ENCODE measurements at regions not wholly inside any gene's neighbourhood (a gene's known extent, or its start where the extent isn't known, plus 50 kb on each side); places are given as distances from the start of the nearest gene placed in this dataset.

DNA sequence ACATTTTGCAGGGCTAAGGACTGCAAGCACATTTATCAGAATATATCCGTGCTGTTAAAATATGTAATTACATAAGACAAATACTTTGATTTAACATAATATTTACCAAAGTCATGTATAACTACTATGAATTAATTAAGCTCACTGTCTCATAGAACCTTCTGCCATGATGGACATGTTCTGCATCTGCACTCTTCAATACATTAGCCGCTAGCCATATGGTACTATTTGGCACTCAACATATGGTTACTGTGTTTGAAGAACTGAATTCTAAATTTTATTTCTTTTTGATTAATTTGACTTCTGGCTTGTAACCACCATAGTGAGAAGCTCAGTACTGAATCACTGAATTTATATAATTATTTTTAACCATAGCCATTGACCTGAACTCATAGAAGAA is 427.0 kb upstream of the TRAM1L1 start:
- no peak for DNase-seq
- H3K4me1 ChIP-seq, result no peaks in the 10 kb centered on the region
- no peaks in the 10 kb centered on the region for H3K27me3 ChIP-seq
- no peaks in the 10 kb centered on the region for H3K36me3 ChIP-seq
- TF ChIP-seq, protein P1, sequence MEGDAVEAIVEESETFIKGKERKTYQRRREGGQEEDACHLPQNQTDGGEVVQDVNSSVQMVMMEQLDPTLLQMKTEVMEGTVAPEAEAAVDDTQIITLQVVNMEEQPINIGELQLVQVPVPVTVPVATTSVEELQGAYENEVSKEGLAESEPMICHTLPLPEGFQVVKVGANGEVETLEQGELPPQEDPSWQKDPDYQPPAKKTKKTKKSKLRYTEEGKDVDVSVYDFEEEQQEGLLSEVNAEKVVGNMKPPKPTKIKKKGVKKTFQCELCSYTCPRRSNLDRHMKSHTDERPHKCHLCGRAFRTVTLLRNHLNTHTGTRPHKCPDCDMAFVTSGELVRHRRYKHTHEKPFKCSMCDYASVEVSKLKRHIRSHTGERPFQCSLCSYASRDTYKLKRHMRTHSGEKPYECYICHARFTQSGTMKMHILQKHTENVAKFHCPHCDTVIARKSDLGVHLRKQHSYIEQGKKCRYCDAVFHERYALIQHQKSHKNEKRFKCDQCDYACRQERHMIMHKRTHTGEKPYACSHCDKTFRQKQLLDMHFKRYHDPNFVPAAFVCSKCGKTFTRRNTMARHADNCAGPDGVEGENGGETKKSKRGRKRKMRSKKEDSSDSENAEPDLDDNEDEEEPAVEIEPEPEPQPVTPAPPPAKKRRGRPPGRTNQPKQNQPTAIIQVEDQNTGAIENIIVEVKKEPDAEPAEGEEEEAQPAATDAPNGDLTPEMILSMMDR (IDR thresholded peaks at IDR 0.05), result no peak
- no peak overlapping the region for H3K27ac ChIP-seq
- no peaks in the 10 kb centered on the region for H3K9me3 ChIP-seq
- H3K4me3 ChIP-seq, result no peak overlapping the region
- no peak for ATAC-seq
- intact Hi-C loops (cut with DNase I), result no loop called here

GRCh38 chr4:117514391-117515175 is 429.2 kb upstream of the TRAM1L1 start:
- DNase-seq, result no peak
- ATAC-seq, result no peak
- H3K36me3 ChIP-seq, result no peaks in the 10 kb centered on the region
- H3K4me3 ChIP-seq, result no peak overlapping the region
- TF ChIP-seq, protein P1 (IDR thresholded peaks at IDR 0.05), result no peak
- no peaks in the 10 kb centered on the region for H3K4me1 ChIP-seq
- intact Hi-C loops (cut with DNase I), result no loop called here
- H3K27ac ChIP-seq, result no peak overlapping the region
- H3K27me3 ChIP-seq, result no peaks in the 10 kb centered on the region
- peaks cover 0 to 12% of the 10 kb centered on the region in 2 donors for H3K9me3 ChIP-seq

DNA sequence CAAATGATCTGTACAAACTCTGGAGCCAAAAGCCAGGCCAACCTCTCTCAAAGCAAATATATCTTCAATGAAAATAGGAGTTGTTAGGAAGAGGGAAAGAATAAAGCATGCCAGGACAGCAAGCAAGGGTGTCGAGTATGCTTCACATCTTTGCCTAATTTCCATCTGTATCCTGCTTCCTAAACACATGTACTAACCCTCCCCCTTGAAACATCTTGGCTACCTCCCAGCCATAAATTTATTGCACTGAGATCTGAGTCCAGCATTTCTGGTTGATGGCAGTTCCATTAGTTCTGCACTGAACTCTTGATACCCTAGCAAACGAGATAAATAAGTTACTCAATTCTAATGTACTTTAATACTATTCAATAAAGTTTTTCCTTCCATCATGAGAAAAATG is 430.5 kb upstream of the TRAM1L1 start:
- TF ChIP-seq, protein P1 (IDR thresholded peaks at IDR 0.05), result no peak
- Histone ChIP-seq H3K36me3 (no peaks in the 10 kb centered on the region), H3K4me3 (no peak overlapping the region), H3K27me3 (no peaks in the 10 kb centered on the region), H3K4me1 (no peaks in the 10 kb centered on the region), H3K9me3 (peaks cover 0 to 13% of the 10 kb centered on the region in 2 donors), H3K27ac (no peak overlapping the region)
- ATAC-seq, result no peak
- intact Hi-C loops (cut with DNase I), result no loop called here
- DNase-seq, result no peak

GRCh38 chr4:117527601-117528000 is 442.2 kb upstream of the TRAM1L1 start:
- no peak for DNase-seq
- intact Hi-C loops (cut with DNase I), result no loop called here
- Histone ChIP-seq H3K9me3 (no peaks in the 10 kb centered on the region), H3K27ac (no peak overlapping the region), H3K4me3 (no peak overlapping the region), H3K36me3 (no peaks in the 10 kb centered on the region), H3K4me1 (no peaks in the 10 kb centered on the region), H3K27me3 (no peaks in the 10 kb centered on the region)
- ATAC-seq, result no peak
- TF ChIP-seq, protein P1 (IDR thresholded peaks at IDR 0.05), result no peak

DNA sequence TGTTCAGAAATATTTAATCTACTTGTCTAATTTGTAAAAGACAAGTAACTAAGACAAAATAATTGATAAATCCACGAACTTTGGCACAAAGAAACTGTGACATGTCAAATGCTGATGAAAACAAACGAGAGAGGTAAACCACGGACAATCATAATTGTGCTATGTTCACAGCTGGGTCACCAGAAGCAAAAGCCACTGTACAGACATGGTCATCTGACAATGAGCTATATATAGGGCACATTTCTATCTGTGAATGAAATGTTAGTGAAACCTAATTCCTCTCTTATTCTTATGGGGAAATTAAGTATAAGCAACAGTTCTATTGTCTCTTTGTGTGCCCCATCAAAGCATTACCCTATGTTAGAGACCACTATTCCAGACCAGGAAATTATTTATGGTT is 444.0 kb upstream of the TRAM1L1 start:
- intact Hi-C loops (cut with DNase I), result no loop called here
- no peaks in the 10 kb centered on the region for H3K36me3 ChIP-seq
- no peaks in the 10 kb centered on the region for H3K4me1 ChIP-seq
- no peaks in the 10 kb centered on the region for H3K9me3 ChIP-seq
- ATAC-seq (no peak), DNase-seq (no peak)
- no peak overlapping the region for H3K4me3 ChIP-seq
- no peaks in the 10 kb centered on the region for H3K27me3 ChIP-seq
- TF ChIP-seq, protein P1 (IDR thresholded peaks at IDR 0.05), result no peak
- no peak overlapping the region for H3K27ac ChIP-seq

Measured in left lung (tissue), 4 donors.